OCI-LY7 (cell line): ENCODE measurements at regions not wholly inside any gene's neighbourhood (a gene's known extent, or its start where the extent isn't known, plus 50 kb on each side); places are given as distances from the start of the nearest gene placed in this dataset.

Source experiments
- EZH2phosphoT487 ChIP-seq: fragments of 200-600 bp; sonication (generic); IDR thresholded peaks from 2 replicates; pipeline ENCODE4 v1.6.1; 2018; ENCODE audit warnings: low read depth, borderline replicate concordance, mild to moderate bottlenecking, mixed run types, antibody characterized with exemption, low read length, moderate library complexity, mixed read lengths
- TF ChIP-seq, protein P1 (sequence below): fragments of 200-600 bp; sonication (generic); conservative IDR thresholded peaks from 2 replicates; pipeline ENCODE4 v1.5.1; 2014; ENCODE audit warnings: mild to moderate bottlenecking, antibody characterized with exemption, low read length, moderate library complexity, mixed read lengths

DNA sequence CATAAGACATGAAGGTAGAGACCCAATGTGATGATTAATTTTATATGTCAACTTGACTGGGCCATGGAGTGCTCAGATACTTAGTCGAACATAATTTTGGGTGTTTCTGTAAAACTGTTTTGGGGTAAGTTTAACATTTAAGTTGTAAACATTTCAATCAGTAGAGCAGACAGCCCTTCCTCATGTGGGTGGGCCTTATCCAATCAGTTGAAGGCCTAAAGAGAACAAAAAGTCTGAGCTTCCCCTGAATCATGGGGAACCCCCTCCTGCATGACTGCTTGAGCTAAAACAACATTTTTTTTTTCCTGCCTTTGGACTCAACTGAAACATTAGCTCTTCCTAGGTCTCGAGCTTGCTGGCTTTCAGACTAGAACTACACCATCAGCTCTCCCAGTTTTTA, 327.3 kb upstream of the SOX9 start:
- TF ChIP-seq, protein P1, sequence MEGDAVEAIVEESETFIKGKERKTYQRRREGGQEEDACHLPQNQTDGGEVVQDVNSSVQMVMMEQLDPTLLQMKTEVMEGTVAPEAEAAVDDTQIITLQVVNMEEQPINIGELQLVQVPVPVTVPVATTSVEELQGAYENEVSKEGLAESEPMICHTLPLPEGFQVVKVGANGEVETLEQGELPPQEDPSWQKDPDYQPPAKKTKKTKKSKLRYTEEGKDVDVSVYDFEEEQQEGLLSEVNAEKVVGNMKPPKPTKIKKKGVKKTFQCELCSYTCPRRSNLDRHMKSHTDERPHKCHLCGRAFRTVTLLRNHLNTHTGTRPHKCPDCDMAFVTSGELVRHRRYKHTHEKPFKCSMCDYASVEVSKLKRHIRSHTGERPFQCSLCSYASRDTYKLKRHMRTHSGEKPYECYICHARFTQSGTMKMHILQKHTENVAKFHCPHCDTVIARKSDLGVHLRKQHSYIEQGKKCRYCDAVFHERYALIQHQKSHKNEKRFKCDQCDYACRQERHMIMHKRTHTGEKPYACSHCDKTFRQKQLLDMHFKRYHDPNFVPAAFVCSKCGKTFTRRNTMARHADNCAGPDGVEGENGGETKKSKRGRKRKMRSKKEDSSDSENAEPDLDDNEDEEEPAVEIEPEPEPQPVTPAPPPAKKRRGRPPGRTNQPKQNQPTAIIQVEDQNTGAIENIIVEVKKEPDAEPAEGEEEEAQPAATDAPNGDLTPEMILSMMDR, result no peak
- no peak for TF ChIP-seq EZH2phosphoT487
